ENCODE measurements at regions not wholly inside any gene's neighbourhood (a gene's known extent, or its start where the extent isn't known, plus 50 kb on each side); places are given as distances from the start of the nearest gene placed in this dataset.

DNA sequence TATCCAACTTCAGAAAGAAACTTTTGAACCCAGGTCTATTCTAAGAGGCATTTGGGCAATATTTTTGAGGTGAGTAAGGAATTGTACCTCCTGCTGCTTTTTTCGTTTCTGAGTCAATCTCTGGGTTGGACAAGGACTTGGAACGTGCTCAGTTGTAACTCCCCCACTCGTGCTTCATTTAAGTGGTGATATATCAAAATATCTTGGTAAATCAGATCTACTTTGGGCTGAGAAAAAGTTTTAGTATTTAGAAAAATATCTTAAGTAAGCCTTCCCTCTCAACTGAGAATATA lies 728.9 kb downstream of the EFNB2 start:
- TF ChIP-seq EZH2phosphoT487 (IDR thresholded peaks at IDR 0.05; ENCODE audit: insufficient read depth, low read depth) = no peak
- no peak for TF ChIP-seq EZH2 (IDR thresholded peaks at IDR 0.05; ENCODE audit: insufficient read depth, poor library complexity, severe bottlenecking)
